GM18909 (cell line): ENCODE measurements at regions not wholly inside any gene's neighbourhood (a gene's known extent, or its start where the extent isn't known, plus 50 kb on each side); places are given as distances from the start of the nearest gene placed in this dataset.
A peak's percentile ranks its signal among the peaks of the same experiment; 100 is the strongest.

Experiments
- ATAC-seq: cut with Tn5 transposase; IDR thresholded peaks from one replicate; pipeline ENCODE4 v1.9.1; 2021; ENCODE audit warnings: mild to moderate bottlenecking; ENCODE audit not compliant: unreplicated experiment, poor library complexity

- ATAC-seq: no peak
Observed at GRCh38 chr5:54661111-54661510, 143.6 kb downstream of the SNX18 start.

GRCh38 chr5:54659700-54660131 is 142.2 kb downstream of the SNX18 start:
- no peak for ATAC-seq

DNA sequence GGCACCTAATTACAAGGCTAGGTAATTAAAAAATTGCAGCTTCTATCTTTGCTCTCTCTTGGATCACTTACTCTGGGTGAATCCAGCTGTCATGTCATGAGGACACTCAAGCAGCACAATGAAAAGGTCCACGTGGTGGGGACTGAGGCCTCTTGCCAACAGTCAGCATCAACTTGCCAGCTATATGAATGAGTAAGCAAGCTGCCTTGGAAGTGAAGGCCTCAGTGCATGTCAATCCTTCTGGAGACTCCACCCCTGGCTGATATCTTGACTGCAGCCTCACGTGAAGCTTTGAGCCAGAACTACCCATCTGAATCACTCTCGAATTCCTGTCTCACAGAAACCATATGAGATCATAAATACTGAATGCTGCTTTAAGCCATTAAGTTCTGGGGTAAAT is 140.5 kb downstream of the SNX18 start:
- ATAC-seq: no peak

GRCh38 chr5:54656261-54656728 is 138.7 kb downstream of the SNX18 start:
- no peak for ATAC-seq

DNA sequence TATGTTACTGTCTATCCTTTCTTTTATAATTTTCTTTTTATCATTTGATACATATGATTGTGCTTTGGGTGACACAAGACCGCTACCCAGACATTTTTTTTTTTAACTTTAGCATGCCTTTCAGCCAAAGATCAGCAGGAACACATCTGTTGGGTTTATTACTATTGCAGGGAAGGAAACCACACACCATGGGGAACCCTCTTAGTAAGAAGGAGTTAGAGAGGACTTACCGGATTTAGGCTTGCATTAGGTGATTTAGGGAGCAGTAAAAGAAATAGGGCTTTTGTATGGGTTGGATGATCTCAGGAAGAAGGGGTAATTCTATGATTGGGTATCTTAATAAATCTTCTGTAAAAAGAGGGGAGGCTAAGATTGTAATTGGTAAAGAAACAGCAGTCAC is 138.2 kb downstream of the SNX18 start:
- ATAC-seq: no peak

DNA sequence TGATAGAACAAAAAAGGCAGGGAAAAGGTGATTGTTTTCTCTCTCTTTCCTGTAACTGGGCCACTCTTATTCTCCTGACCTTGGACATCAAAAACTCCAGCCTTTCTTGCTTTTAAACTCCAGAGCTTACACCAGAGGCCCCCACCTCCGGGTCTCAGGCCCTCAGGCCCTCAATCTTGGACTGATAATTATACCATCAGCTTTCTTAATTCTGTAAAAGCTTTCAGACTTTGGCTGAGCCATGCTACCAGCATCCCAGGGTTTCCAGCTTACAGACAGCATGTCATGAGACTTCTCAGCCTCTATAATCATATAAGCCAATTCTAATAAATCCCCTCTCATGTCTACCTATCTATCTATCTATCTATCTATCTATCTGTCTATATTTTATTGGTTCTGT is 137.7 kb downstream of the SNX18 start:
- no peak for ATAC-seq

- ATAC-seq: no peak
Observed at GRCh38 chr5:54653956-54654614, 136.5 kb downstream of the SNX18 start.

- no peak for ATAC-seq
Observed at GRCh38 chr5:54651482-54652076, 134.0 kb downstream of the SNX18 start.

DNA sequence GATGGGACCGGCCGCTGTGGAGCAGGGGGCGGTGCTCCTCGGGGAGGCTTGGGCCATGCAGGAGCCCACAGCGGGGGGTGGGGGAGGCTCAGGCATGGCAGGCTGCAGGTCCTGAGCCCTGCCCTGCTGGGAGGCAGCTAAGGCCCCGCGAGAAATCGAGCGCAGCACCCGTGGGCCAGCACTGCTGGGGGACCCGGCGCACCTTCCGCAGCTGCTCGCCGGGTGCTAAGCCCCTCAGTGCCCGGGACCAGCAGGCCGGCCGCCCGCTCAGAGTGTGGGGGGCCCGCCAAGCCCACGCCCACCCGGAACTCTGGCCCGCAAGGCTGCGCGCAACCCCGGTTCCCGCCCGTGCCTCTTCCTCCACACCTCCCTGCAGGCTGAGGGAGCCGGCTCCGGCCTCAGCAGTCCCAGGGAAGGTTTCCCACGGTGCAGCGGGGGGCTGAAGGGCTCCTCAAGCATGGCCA is 131.5 kb downstream of the SNX18 start:
- no peak for ATAC-seq

- peak; percentile 97 for ATAC-seq
Observed at GRCh38 chr5:54646356-54647101, 129.0 kb downstream of the SNX18 start.

DNA sequence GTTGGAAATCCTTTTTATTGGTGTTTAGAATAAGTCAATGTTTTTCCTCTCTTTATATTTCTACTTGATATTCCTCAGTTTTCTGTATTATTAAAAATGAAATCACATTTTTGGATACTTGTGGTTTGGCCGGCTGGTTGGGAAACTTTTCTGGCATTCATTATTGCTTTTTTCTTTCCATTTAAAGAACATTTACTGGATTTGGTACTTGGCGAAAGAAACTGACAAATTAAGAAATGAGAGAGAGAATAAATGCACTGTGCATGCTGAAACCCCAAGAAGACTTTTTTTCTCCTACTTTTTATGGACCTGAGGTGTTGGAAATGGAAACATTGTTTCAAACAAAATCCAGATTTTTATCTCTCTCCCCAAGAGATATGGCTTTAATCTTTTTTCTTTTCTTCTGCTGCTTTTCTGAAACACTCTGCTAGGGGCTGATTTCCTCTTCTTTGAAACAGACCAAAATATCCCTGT is 128.4 kb downstream of the SNX18 start:
- ATAC-seq: no peak

DNA sequence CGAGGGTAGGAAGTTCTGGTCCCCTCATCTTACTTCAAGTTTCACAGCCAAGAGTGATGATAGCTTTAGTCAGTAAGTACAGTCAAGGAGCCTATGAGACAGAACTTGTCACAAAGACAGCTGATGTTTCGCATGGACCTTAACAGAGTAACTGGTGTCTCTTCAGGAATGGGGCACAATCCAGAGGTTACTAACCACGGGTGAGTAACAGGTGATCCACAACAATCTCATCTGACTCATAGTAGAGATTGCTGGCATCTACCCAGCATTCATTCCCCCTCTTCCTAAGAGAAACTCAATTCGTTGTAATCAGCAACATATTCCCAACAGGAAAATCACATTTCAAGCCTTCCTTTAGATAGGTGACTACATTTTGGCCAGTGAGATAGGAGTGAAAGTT is 126.7 kb downstream of the SNX18 start:
- ATAC-seq: no peak

GRCh38 chr5:54643685-54644106 is 126.1 kb downstream of the SNX18 start:
- no peak for ATAC-seq

- no peak for ATAC-seq
Observed at GRCh38 chr5:54639621-54640020, 122.1 kb downstream of the SNX18 start.

- no peak for ATAC-seq
Observed at GRCh38 chr5:54638106-54638505, 120.5 kb downstream of the SNX18 start.

- no peak for ATAC-seq
Observed at GRCh38 chr5:54637654-54638053, 120.1 kb downstream of the SNX18 start.

- ATAC-seq: no peak
Observed at GRCh38 chr5:54634089-54634488, 116.5 kb downstream of the SNX18 start.

- ATAC-seq: no peak
Observed at GRCh38 chr5:54632131-54632701, 114.7 kb downstream of the SNX18 start.

GRCh38 chr5:54630738-54631359 is 113.3 kb downstream of the SNX18 start:
- no peak for ATAC-seq

DNA sequence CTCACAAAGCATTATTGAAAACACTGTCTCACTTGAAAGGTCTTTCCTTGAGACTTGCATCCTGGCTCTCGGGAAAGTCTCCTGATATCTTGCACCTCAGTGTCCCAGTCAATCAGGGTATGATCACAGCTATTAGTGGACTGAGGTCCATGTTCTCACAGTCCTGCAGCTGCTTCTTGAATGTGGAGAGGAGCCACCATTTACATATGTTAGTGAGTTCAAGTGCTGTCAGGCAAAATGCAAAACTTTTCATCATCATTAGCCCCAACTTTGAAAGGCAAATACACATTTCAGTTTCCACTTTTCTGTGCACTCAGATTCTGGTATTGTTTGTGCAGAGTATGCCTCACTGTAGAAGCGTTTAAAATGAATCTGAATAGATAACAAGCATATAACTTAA is 111.6 kb downstream of the SNX18 start:
- no peak for ATAC-seq
